B cell (primary cell): ENCODE measurements at regions not wholly inside any gene's neighbourhood (a gene's known extent, or its start where the extent isn't known, plus 50 kb on each side); places are given as distances from the start of the nearest gene placed in this dataset.

Experiments
- ATAC-seq: fragments of 200-7000 bp; cut with Tn5 transposase; one replicate; pipeline ENCODE4 v1.10.0; 2021; ENCODE audit warnings: low read depth, mild to moderate bottlenecking, moderate number of reproducible peaks, moderate library complexity
- CTCF ChIA-PET: fragments of 350-600 bp; sonication (Branson Sonifier 250); formaldehyde crosslinking; loops from one replicate; lab custom pipeline; 2021; ENCODE audit warnings: antibody characterized with exemption, inconsistent platforms; lab: Charles Lee
- POLR2A ChIA-PET: fragments of 350-600 bp; sonication (Branson Sonifier 250); formaldehyde crosslinking; loops from one replicate; lab custom pipeline; 2021; ENCODE audit warnings: antibody characterized with exemption; lab: Charles Lee
- DNase-seq: peaks from one replicate; pipeline ENCODE4 v3.0.0; 2013
- H2AFZ ChIP-seq: 2 replicates; pipeline ENCODE4 v1.6.1; 2012; ENCODE audit warnings: mild to moderate bottlenecking, low read depth, low read length; ENCODE audit not compliant: insufficient read depth, poor library complexity, severe bottlenecking
- H3K27ac ChIP-seq, 2 donors: 1 replicate in 1 of 2; 2 replicates in 1 of 2; pipeline ENCODE4 v1.5.1; 2012 to 2013; ENCODE audit warnings: low read length in 2 of 2, mild to moderate bottlenecking in 2 of 2, moderate library complexity in 1 of 2
- H3K27me3 ChIP-seq, 4 experiments: fragments of 200-600 bp in 1 of 4; sonication (generic) in 1 of 4; replicated peaks in 1 of 4; 1 replicate in 2 of 4; 2 replicates in 2 of 4; pipeline versions ENCODE4 v1.6.1 to v1.7.0; 2013 to 2016; ENCODE audit warnings: low read length in 3 of 4, mild to moderate bottlenecking in 2 of 4, mixed read lengths in 1 of 4, moderate library complexity in 1 of 4; ENCODE audit not compliant: insufficient read depth in 4 of 4, control insufficient read depth in 3 of 4; ENCODE audit errors: control extremely low read depth in 1 of 4
- H3K36me3 ChIP-seq, 2 experiments: replicated peaks in 1 of 2; 1 replicate in 1 of 2; 2 replicates in 1 of 2; pipeline versions ENCODE4 v1.6.1 to v1.7.1; 2013; ENCODE audit warnings: low read length in 1 of 2; ENCODE audit not compliant: insufficient read depth in 2 of 2, control insufficient read depth in 1 of 2; ENCODE audit errors: control extremely low read depth in 1 of 2, extremely low read depth in 1 of 2
- H3K4me1 ChIP-seq, 2 donors: fragments of 200-600 bp in 1 of 2; sonication (generic) in 1 of 2; 1 replicate in 1 of 2; 2 replicates in 1 of 2; pipeline versions ENCODE4 v1.5.1 to v1.6.1; 2013 to 2017; ENCODE audit warnings: low read length in 2 of 2; ENCODE audit not compliant: control insufficient read depth in 2 of 2, insufficient read depth in 2 of 2
- H3K4me2 ChIP-seq: replicated peaks from 2 replicates; pipeline ENCODE3; 2012; ENCODE audit warnings: mild to moderate bottlenecking, low read depth, low read length; ENCODE audit not compliant: poor library complexity, severe bottlenecking
- H3K4me3 ChIP-seq, 5 experiments: fragments of 200-600 bp in 1 of 5; sonication (generic) in 1 of 5; 1 replicate in 3 of 5; 2 replicates in 2 of 5; pipeline versions ENCODE4 v1.5.1 to v1.7.0; 2011 to 2016; ENCODE audit warnings: low read length in 4 of 5, mild to moderate bottlenecking in 4 of 5, low read depth in 2 of 5, control low read depth in 1 of 5, moderate library complexity in 1 of 5; ENCODE audit not compliant: insufficient read depth in 1 of 5; ENCODE audit errors: control extremely low read depth in 1 of 5, extremely low read depth in 1 of 5
- H3K79me2 ChIP-seq: fragments of 200-600 bp; sonication (generic); one replicate; pipeline ENCODE4 v1.6.0; 2016; ENCODE audit warnings: low read length; ENCODE audit not compliant: control insufficient read depth, insufficient read depth
- H3K9ac ChIP-seq: fragments of 200-600 bp; sonication (generic); 2 replicates; pipeline ENCODE4 v1.6.1; 2017; ENCODE audit warnings: mild to moderate bottlenecking, low read length, moderate library complexity
- H3K9me3 ChIP-seq, 3 donors: one replicate each; pipeline versions ENCODE4 v1.6.1 to v1.7.1; 2013; ENCODE audit warnings: low read length in 2 of 3; ENCODE audit not compliant: control insufficient read depth in 2 of 3, insufficient read depth in 1 of 3; ENCODE audit errors: control extremely low read depth in 1 of 3
- H4K20me1 ChIP-seq: 2 replicates; pipeline ENCODE4 v1.6.0; 2012; ENCODE audit warnings: mild to moderate bottlenecking, low read length; ENCODE audit not compliant: insufficient read depth, control insufficient read depth, poor library complexity, severe bottlenecking
- H3K27ac Mint-ChIP-seq: one replicate; pipeline ENCODE4 v1.8.0; 2021; ENCODE audit warnings: mixed read lengths
- H3K27me3 Mint-ChIP-seq: one replicate; pipeline ENCODE4 v1.8.0; 2021; ENCODE audit warnings: mixed read lengths
- H3K4me1 Mint-ChIP-seq: one replicate; pipeline ENCODE4 v1.8.0; 2021; ENCODE audit warnings: mixed read lengths
- H3K4me3 Mint-ChIP-seq: one replicate; pipeline ENCODE4 v1.8.0; 2021; ENCODE audit warnings: mixed read lengths
- H3K9me3 Mint-ChIP-seq: one replicate; pipeline ENCODE4 v1.8.0; 2022; ENCODE audit warnings: mixed read lengths; ENCODE audit not compliant: insufficient read depth
- EZH2 ChIP-seq: IDR thresholded peaks from 2 replicates; pipeline ENCODE4 v1.6.1; 2012; ENCODE audit warnings: borderline replicate concordance, low read depth, mild to moderate bottlenecking, moderate library complexity, low read length; ENCODE audit not compliant: insufficient read depth, poor library complexity, severe bottlenecking
- WGBS: methylation state at CpG from one replicate; pipeline ENCODE4 v1.1.5; 2013; ENCODE audit warnings: missing lambda C conversion rate; ENCODE audit not compliant: insufficient coverage; 5-methylcytosine and 5-hydroxymethylcytosine counted together
- intact Hi-C: fragments of 100-400 bp; cut with micrococcal nuclease; formaldehyde crosslinking; loops from one replicate; pipeline ENCODE4 v1.10.0; 2022
- TF ChIP-seq, protein P1 (sequence below): fragments of 200-600 bp; IDR thresholded peaks from one replicate; pipeline ENCODE4 v1.8.0; 2022; ENCODE audit warnings: antibody characterized with exemption, mild to moderate bottlenecking

DNA sequence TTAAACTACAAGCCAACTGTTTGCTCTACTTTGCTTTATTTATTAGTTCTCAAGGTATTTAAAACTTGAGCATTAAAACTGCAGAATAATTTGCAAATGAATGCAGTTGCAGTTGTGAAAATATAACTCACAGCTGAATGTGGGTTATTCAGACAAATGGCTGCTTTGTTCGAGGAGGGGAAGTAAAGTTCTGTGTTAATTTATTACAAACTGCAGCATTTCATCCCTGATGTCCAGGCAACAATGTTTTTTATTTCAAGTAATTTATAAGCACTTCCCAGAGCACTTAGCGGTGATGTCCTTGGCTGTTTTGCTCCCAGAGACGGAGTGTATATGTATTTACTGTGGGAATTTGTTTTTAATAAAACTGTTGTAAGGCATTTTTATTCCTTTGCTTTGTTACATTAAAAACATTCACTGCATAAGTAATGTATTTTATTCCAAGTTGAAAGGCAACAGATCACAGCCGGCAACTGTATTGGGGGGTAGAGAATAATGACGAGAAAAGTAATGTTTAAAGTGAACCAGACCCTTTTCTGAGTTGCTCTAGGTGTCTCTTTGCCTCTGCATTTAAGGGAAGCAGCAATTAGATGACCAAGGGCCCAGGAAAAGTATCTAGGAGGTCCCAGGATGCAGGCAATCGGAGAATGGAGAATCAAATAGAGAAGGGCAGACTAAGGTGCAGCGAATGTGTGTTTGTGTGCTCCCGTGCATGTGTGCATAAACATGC is 291.2 kb upstream of the SALL1 start:
- H3K27me3 ChIP-seq: no peaks in the 10 kb centered on the region
- no peaks in the 10 kb centered on the region for H3K36me3 ChIP-seq
- no peak for DNase-seq
- Mint-ChIP-seq H3K4me1 (no peaks in the 10 kb centered on the region), H3K9me3 (no peaks in the 10 kb centered on the region), H3K4me3 (no peak overlapping the region), H3K27me3 (peaks cover 10% of the 10 kb centered on the region), H3K27ac (no peak overlapping the region)
- H3K4me1 ChIP-seq: no peaks in the 10 kb centered on the region
- WGBS: 68% methylated on average over 4 of the region's 8 CpGs
- H2AFZ ChIP-seq: no peak overlapping the region
- no peak for ATAC-seq
- no peak overlapping the region for H3K4me2 ChIP-seq
- ChIA-PET CTCF (no interaction called here), POLR2A (no interaction called here)
- H3K9me3 ChIP-seq: no peaks in the 10 kb centered on the region
- intact Hi-C loops: no loop called here
- no peaks in the 10 kb centered on the region for H4K20me1 ChIP-seq
- H3K4me3 ChIP-seq: no peak overlapping the region
- H3K27ac ChIP-seq: no peak overlapping the region
- H3K79me2 ChIP-seq: no peaks in the 10 kb centered on the region
- no peak overlapping the region for H3K9ac ChIP-seq
- TF ChIP-seq, protein P1, sequence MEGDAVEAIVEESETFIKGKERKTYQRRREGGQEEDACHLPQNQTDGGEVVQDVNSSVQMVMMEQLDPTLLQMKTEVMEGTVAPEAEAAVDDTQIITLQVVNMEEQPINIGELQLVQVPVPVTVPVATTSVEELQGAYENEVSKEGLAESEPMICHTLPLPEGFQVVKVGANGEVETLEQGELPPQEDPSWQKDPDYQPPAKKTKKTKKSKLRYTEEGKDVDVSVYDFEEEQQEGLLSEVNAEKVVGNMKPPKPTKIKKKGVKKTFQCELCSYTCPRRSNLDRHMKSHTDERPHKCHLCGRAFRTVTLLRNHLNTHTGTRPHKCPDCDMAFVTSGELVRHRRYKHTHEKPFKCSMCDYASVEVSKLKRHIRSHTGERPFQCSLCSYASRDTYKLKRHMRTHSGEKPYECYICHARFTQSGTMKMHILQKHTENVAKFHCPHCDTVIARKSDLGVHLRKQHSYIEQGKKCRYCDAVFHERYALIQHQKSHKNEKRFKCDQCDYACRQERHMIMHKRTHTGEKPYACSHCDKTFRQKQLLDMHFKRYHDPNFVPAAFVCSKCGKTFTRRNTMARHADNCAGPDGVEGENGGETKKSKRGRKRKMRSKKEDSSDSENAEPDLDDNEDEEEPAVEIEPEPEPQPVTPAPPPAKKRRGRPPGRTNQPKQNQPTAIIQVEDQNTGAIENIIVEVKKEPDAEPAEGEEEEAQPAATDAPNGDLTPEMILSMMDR: no peak
- TF ChIP-seq EZH2: no peak

DNA sequence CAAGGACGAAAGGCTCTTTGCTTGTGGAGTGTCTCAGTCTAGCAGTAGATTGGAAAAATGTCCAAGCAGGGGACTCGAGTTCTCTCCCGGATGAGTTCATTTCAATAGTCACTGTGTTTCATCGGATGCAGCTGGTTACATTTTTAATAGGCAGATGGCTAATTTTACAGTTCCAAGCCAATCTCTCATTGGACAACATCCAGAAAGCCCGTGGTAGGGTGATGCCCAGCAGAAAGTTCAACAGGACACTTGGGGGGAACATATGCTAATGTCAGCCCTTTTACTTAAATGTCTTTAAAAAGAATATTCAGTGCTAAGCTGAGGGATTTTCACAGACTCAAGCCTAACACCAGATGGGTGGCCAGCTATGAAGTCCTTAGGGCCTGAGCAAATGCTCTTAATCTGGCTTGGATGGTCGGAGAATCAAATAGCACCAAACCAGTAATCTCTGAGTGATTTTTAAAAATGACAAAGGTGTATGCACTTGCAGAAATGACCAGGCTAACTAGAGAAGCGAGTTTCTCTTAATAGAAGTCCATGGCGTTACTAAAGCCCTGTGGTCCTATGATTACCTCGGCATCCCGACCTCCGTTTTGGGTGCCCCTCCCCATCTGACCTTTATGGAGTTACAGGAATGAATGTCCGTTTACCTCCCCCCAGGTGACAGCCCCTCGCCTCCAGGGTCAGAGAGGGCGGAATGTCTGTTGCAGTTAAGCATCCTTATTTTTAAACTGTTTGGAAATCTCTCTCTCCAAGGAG is 289.2 kb upstream of the SALL1 start:
- H3K9ac ChIP-seq: no peak overlapping the region
- intact Hi-C loops: no loop called here
- TF ChIP-seq, protein P1: no peak
- no peak for TF ChIP-seq EZH2
- POLR2A ChIA-PET: no interaction called here
- no peak overlapping the region for H3K4me2 ChIP-seq
- no peaks in the 10 kb centered on the region for H3K36me3 ChIP-seq
- no peaks in the 10 kb centered on the region for H3K9me3 Mint-ChIP-seq
- H3K27ac Mint-ChIP-seq: no peak overlapping the region
- CTCF ChIA-PET: no interaction called here
- no peak for ATAC-seq
- H3K27ac ChIP-seq: no peak overlapping the region
- H3K27me3 ChIP-seq: no peaks in the 10 kb centered on the region
- WGBS: 34% methylated on average over 4 of the region's 14 CpGs
- H3K79me2 ChIP-seq: no peaks in the 10 kb centered on the region
- H3K4me1 ChIP-seq: no peaks in the 10 kb centered on the region
- H3K27me3 Mint-ChIP-seq: peaks cover 10% of the 10 kb centered on the region
- no peak overlapping the region for H3K4me3 ChIP-seq
- DNase-seq: no peak
- H4K20me1 ChIP-seq: no peaks in the 10 kb centered on the region
- H3K4me3 Mint-ChIP-seq: no peak overlapping the region
- no peak overlapping the region for H2AFZ ChIP-seq
- H3K4me1 Mint-ChIP-seq: no peaks in the 10 kb centered on the region
- H3K9me3 ChIP-seq: no peaks in the 10 kb centered on the region
